Iris pigment epithelial cell (primary cell): ENCODE measurements at regions not wholly inside any gene's neighbourhood (a gene's known extent, or its start where the extent isn't known, plus 50 kb on each side); places are given as distances from the start of the nearest gene placed in this dataset.
"Not testable (repeated sequence)": the region's sequence is repeated elsewhere in the genome, so short reads cannot be mapped to it uniquely, and the experiment has no call there.

Experiments used
- DNase-seq: peaks from one replicate; pipeline ENCODE4 v3.0.0-alpha.2; 2011; ENCODE audit warnings: low read depth

- no peak for DNase-seq
Measured at GRCh38 chrX:87105131-87105530, 412.5 kb upstream of the KLHL4 start.

- no peak for DNase-seq
Measured at GRCh38 chrX:87110142-87110541, 407.5 kb upstream of the KLHL4 start.

GRCh38 chrX:87140800-87141483 is 376.7 kb upstream of the KLHL4 start:
- no peak for DNase-seq

- DNase-seq: no peak
Measured at GRCh38 chrX:87160435-87161010, 357.1 kb upstream of the KLHL4 start.

- no peak for DNase-seq
Measured at GRCh38 chrX:87167841-87168240, 349.8 kb upstream of the KLHL4 start.

- DNase-seq: not testable (repeated sequence)
Measured at GRCh38 chrX:87178009-87178408, 339.6 kb upstream of the KLHL4 start.
